Hepatic stellate cell (primary cell): ENCODE measurements at regions not wholly inside any gene's neighbourhood (a gene's known extent, or its start where the extent isn't known, plus 50 kb on each side); places are given as distances from the start of the nearest gene placed in this dataset.

Source experiments
- DNase-seq: peaks from one replicate; pipeline ENCODE4 v3.0.0; 2011; ENCODE audit warnings: low spot score

DNA sequence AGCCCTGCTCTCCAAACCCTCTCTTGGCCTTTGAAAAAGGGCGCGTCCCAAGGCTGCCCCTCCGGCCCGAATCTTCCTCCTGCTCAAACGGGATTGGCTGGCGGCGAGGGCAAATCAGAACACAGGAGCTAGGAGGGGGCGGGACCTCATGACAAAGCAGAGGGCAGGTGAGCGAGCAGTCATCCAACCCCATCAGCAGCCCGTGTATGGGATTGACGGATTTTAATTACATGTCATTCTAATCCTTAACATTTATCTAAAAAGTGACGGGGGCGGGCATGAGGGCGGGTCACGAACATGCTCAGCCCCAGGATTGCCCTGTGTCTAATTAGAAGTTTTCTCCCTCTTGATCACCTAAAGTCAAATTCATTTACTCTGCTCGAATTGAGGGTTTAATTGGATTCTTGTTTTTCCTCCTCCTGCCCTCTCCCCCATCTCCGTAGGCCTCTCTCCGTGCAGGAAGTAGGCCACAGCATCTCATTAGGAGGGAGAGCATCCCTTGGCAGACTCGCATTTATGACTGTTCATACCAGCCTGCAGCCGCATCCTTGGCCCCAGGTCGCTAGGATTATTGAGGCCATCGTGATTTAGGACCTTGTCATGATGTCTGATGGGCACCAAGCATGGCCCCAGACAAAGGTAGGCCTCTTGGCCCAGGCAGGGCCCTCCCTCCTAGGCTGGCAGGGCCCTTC is 147.1 kb downstream of the CHST1 start:
- no peak for DNase-seq

DNA sequence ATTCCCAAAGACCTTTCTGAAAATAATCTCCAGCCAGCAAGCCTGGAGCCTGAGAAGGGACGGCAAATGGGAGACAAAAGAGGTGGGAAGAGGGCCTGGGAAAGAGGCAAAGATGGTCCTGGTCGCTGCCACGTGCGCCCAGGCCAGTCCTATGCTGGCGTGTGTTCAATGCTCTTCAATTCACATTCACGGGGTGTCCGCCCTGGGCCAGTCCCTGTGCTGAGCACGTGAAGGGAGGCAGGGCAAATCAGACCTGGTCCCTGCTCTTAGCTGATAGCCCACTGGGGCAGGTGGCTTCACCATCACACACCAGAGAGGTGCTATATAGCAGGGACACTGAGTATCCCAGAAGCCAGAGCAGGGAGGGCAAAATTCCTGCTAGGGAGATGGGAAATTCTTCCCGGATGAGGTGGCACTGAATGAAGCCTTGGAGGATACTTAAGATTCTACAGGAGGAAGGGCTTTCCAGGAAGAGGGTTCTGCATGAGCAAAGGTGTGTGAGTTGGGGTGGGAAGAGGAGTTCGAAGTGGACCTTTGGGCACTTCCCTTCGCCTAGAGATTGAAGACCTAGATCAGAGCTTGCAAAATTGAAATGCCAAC is 148.2 kb downstream of the CHST1 start:
- no peak for DNase-seq

DNA sequence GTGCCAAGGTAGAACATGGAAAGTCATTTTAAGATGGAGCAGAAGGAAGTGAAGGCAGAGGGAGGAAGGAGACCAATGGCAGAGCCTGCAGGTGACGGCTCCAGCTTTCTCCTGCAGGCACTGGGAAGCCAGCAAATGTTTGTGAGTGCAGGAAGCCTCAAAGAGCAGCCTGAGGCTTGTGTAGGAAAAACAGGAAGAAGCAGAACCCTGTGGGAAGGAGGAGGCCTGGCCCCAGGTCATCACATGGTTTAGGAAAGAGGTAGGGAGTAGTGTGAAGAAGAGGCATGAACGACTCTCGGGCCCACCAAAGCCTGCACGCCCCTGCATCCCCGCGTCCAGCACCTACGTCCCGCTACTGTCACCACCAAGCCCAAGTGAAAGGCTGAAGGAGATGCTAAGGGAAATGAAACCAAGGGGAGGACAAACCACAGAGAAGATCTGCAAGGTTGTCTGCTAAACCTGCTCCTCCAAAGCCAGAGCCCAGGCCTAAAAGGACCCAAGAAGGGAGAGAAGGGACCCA is 151.5 kb downstream of the CHST1 start:
- DNase-seq: no peak

DNA sequence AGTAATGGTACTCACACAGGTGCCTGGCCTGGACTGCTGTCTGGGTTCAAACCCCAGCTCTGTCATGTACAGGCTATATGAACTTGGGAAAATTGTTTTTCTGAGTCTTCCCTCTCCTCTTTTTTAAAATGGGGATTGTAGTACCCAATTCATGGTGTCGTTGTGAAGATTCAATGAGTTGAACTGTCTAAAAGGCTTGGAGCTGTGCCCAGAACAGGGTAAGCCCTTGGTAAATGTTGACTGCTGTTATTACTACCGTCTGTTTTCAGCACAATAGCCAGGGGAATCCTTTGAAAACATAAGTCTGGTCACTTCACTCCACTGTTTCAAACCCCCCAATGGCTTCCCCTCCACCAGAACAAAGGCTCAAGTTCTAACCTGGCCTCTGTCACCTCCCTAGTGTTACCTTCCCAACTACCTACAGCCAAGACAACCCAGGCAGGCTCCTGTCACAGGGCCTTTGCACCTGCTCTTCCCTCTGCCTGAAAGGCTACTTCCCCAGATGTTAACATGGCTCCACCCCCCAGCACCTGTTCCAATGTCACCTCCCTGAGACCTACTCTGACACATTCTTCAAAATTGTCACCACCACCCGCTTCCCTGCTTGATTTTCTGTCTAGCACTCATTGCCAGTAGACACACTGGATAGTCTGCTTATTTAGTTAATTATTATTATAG is 152.8 kb downstream of the CHST1 start:
- DNase-seq: no peak

DNA sequence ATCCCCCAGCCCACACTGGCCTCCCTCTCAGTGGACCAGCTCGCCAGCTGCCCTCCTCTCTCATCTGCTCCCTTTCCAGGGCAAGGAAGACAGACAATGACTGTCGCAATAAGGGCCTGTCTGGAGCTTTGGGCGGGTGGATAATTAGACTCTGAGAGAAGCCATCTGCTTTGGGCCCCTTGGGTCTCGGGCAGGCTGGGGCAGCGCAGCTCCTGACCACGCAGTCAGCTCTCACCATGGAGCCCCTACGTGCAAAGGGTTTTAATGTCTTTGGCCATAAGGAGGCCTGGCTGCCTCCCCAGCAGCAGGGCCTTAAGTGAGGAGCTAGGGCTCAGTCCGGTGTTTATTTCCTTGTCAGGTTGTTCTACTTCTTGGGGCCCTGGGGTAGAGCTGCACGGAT is 153.9 kb downstream of the CHST1 start:
- DNase-seq: no peak

DNA sequence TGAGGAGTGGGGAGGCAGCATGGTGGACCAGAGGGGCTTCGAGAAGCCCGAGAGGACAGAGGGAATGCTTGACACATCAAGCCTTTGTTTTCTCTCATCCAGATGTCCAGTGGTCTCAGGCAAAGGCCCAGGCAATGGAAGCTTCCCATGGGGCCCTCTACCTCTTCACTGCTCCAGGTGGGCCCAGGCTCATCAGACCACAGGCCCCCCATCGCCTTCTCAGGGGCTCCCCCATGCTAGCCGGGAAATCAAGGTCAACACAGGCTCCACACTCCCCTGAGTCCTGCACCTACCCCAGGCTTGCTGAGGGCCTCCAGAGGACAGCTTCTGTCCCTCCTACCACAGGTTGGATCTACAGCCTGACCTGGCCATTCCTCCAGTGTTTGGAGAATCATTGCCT is 157.5 kb downstream of the CHST1 start:
- DNase-seq: no peak

DNA sequence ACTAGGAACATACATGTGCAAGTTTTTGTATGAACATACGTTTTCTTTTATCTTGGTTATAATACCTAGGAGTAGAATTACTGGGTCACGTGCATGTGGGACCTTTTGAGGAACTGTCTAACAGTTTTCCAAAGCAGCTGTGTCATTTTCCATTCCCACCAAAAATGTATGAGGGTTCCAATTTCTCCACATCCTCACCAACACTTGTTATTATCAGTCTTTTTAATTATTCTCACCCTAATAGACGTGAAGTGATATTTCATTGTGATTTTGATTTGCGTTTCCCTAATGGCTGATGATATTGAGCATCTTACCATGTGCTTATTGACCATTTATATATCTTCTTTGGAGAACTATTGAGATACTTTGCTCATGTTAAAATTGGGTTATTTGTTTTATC is 162.1 kb downstream of the CHST1 start:
- no peak for DNase-seq

DNA sequence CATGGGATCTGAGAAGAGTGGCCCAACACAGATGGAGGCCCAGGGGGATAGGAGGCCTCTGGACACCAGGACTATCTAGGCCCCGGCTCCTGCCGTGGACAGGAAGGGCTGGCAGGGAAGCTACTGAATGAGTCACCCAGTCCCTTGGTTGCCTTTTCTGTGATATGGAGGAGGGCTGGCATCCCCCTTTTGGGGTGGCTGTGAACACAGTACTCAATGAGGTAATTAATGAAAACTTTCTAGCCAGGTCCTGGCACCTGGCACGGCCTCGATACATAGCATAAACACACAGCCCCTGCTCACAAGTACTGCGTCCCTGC is 163.2 kb downstream of the CHST1 start:
- no peak for DNase-seq

DNA sequence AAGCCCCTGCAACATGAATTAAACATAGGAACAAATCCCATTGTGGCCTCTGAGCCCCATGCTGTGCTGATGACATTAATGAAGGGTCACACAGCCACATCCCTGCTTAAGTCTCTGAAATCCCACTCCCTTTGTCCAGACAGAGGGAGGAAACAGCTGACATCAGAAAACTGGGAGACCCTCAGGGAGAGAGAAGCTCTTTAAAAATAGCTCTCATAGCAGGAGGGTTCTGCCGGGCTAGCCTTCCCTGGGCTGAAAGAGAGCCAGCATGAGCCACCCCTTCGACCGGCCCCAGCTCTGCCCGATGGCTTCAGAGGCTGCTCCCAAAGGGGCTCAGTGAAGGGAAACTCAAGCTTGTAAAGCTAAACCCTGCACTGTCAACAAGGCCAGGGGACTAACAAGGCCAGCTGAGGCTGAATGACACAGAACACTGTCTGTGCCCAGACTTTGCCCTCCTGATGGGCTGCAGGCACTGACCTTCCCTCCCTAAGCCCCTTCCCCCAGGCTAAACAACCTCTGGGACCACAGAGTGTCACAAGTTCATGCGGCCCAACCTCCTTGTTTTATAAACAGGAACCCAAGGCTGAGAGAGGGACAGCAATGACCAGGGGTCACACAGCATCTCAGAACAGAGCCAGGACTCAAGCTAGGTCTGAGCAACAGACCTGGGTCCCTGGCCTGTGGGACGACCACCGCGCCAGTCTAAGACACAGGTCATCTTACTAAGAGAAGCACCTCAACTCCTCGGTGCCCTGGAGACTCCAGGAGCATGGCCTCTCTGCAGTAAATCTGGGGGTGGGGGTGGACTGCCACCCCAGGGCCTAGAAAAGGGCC is 163.8 kb downstream of the CHST1 start:
- no peak for DNase-seq

DNA sequence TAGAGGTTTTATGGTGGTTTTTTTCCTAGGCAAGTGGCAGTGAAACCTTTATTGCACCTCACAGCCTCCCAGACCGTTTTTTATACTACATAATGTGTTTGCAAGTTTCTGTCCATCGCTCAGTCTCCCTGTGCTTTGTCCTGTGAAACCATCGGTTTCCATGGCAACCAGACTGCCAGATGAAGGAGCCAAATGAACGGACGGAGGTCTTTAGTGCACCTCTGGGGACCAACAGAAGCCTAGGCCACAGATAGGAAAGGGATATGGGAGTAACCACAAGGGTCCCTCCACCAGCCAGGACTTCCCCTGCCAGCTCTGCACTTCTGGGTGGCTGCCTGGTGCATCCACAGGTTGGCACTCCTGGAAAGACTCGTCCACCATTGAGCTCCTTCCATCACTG is 165.0 kb downstream of the CHST1 start:
- DNase-seq: no peak

DNA sequence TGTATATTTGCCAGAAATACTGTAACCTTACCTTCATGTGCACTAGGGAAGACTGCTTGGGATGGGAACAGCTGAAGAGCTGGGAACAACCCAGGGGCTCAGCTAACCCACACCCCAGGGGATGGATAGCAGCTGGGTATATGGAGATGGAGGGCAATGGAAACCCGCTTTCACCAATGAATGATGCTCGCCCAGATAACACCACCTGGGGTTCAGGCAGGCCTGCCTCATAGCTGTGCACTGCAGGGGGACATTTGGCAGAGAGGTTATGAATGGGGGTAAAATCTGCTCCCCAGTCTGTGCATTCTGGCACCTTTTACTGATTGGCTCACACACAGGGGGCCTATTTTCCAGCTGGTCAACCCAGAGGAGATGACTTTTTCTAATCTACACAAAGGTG is 170.7 kb downstream of the CHST1 start:
- DNase-seq: no peak

DNA sequence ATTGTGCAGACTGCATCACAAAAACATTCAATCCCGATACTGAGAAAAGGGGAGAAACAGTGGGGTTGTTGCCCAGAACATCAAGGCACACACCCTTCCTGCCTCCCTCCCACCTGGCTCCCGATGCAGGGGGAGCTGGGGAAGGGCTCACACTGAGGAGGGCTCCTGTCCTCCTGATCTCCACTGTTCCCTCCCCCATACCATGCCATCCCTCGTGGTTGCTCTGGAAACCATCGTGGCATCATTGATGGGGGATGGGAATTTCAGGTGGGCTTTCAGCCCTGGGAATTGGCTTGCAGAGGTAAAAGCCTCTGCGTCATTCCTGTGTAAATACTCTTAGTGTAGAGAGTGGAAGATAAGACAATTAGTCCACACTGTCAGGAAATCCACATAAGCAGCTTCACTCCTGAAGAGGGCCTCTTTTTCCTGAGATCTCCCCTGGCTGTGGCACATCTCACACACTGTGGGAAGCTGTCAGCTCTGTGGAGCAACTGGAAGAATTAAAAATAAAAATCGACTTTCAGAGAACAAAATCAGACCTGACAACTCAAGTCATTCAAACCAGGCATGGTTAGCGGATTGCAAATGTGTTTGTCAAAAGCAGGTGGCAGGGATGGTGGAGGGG is 176.0 kb downstream of the CHST1 start:
- no peak for DNase-seq

DNA sequence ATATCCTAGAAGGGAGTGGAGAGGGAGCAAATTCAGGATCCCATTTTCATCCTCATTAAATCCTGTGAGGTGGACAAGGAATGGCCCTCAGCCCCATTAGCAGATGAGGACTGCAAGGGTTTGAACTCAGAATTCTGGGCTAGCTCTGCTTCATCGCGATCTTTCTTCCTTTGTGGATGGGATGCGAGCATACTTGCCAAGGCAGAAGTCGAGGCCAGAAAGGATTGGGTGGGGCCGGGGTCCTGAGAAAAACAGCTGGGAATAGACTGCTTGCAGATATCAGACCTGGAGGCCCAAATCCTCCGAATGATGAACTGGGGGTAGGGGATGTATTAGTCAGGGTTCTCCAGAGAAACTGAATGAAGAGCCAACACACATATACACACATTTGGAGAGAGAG is 179.0 kb downstream of the CHST1 start:
- DNase-seq: no peak

DNA sequence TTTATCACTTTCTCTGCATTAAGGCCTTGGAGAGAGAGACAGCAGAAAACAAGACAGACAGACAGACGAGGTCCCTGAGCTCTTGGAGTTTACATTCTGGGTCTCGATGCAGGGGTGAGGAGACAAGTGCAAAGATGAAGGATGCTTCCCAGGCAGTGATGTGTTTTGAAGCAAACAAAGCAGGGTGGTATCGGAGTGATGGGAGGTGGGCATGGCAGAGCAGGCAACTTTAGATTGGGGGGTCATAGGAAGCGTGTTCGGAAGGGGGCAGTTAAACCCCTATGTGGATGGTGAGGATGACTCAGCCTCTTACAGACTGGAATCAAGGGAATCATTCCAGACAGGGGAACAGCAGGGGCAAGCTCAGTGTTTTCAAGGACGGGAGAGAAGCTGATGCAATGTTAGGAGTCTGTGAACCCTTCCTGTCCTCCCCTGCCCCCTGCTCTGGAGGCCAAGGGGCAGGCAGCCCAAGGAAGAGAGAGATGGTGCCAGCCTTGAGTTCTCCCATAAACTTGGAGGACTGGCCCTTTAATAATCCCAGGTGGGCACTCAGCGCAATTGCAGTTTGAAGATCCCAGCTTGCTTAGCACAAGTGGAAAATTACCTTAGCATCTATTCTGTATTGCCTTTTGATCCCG is 180.2 kb downstream of the CHST1 start:
- DNase-seq: no peak

DNA sequence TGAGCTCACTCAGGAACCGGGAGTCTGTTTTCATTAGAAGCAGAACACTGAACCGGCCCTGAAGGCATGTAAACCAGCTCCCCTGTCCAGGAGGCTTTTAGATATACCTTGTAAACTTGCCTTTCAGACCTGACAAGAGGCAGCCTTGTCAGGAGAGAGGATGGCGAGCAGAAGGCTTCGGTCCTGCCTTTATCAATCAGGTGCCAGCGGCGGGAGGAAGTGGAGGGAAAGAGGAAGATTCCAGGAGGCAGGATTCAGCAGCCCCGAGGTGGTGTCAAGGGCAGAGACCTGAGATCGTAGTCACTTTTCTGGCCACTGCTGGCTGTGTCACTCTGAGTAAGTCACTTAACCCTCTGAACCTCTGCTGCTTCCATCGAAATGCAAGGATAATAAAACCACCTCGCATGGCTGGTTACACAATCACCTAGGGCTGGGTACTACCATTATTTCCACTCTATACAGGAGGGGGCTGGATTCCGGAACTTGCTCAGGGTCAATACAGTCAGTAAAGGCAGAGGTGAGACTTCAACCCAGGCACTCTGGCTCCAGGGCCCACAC is 181.0 kb downstream of the CHST1 start:
- no peak for DNase-seq

DNA sequence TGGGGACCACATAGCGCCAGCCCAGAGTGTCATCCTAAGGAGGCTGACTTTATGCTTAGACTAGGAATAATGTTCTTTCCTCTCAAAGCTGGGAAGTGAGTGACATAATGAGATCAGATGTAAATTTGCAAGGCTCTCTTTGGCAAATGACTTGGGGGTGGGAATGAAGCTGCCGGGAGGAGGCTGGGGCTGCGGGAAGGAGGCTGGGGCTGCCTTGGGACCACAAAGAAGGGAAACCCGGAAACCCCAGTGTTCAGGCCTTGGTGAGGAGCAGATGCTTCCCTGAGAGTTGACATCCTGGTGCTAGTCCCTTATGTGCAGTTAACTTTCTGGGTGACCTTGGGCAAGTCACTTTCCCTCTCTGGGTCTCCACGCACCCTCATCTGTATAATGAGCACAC is 182.0 kb downstream of the CHST1 start:
- DNase-seq: no peak

DNA sequence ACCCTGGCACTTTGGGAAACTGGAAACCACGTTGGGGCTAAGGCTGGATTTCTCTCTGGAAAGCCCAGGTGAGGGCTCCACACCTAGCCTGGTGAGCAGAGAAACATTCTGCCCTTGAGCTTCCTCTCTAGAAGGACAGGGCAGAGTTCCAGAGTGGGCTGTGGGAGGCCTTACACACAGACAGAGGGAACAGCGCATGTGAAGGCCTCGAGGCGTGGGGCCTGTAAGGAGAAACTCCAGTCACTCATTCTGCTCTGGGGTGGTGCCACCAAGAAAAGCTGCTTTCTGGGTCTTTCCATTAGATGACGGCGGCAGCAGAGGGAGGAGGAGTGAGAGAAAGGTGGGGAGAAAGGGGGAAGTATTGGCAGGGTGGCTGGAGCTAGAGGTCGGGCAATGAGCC is 183.1 kb downstream of the CHST1 start:
- no peak for DNase-seq

DNA sequence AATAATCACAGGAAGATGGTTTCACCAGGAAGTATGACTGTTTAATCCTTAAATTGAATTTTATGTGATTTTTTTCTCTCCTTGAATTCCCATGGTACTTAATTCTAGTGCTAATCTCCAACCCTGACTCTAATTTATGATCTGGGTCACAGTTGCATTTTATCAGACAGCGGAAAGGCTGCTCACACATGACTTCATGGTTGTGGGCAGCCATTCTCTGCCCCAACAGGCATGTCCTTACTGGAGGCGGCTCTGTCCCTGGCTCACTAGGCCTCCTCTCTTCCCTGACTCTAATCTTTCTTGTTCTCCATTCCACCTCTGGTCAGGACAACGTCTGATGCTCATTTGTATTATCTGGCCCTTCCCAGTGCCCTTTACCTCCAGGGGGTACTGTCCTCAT is 184.4 kb downstream of the CHST1 start:
- no peak for DNase-seq

DNA sequence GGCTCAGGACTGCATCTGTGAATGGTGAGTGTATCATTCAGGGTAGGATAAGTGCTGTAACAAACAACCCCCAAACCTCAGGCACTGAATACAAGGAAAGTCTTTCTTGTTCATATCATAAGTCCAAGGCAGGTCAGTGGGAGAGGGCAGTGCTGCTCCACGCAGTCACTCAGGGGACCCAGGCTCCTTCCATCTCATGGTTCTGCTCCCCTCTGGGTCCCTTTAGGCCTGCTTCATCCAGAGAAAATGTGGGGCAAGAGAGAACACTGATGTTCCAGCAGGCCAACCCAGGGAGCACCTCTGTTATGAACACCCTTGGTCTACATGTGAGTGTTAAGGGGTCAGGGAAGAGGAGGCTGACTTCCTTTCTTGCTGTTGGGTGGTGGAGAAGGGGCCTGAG is 187.8 kb downstream of the CHST1 start:
- DNase-seq: no peak

DNA sequence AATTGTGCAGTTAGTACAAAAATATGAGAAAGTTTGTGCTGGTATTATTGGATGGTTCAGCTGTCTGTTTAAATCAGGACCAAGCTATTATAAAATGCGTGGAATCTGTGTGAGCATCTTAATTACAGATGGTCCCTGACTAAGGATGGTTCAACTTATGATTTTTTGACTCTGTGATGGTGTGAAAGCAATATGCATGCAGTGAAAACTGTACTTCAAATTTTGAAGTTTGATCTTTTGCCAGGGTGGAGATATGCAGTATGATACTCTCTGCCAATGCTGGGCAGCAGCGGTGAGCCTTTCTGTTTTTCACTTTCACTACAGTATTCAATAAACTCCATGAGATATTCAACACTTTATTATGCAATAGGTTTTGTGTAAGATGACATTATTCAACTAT is 189.3 kb downstream of the CHST1 start:
- no peak for DNase-seq

DNA sequence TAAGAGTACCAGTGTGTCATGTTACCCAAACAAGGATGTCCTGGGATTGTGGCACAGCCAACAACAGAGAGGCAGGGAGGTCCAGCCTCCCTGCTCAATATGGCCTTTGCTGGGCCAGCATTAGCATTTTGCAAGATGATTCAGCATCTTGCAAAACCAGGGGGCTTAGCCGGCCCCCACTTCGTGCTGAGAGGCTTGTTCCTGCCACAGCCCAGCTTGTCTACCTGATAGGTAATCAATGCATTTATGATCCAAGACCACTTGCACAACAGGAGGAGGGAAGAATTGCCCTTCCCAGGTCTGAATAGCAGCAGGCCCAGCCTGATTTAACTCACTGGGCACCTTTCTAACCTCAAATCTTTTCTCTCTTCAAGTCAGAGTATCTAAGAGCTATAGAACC is 189.0 kb upstream of the SYT13 start:
- no peak for DNase-seq
